ENCODE measurements at regions not wholly inside any gene's neighbourhood (a gene's known extent, or its start where the extent isn't known, plus 50 kb on each side); places are given as distances from the start of the nearest gene placed in this dataset.

DNA sequence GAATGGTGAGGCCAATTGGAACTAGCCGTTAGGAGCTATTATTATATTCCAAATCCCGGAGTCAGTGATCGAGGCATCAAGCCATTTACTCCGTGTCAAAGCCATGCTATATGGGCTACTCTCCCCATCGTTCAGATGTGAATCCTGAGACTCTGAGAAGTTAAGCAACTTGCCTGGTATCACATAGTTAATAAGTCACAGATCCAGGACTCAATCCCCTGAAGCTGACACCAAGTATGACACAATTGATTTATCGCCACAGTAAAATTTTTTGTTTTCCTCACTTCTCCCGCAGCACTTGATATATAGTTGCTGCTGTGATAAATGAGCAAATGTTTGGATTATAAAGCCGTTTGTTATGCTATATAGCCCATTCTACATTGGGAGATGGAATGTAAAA lies 50.8 kb upstream of the TSHZ2 start:
- no peak for FAIRE-seq

DNA sequence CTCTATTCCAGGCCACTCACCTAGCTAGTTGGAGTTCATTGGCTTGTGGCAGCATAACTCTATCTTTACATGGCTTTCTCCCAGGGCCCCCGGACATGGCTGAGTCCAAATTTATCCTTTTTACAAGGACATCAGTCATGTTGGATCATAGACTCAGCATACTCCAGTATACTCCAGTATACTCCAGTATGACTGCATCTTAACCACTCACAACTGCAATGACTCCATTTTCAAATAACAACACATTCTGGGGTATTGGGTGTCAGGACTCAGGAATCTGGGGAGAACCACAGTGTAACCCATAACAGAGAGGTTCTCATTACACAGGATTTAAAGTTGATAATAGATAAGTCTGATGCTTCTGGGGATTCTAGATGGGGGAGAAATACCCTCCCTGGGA lies 53.8 kb upstream of the TSHZ2 start:
- no peak for FAIRE-seq

DNA sequence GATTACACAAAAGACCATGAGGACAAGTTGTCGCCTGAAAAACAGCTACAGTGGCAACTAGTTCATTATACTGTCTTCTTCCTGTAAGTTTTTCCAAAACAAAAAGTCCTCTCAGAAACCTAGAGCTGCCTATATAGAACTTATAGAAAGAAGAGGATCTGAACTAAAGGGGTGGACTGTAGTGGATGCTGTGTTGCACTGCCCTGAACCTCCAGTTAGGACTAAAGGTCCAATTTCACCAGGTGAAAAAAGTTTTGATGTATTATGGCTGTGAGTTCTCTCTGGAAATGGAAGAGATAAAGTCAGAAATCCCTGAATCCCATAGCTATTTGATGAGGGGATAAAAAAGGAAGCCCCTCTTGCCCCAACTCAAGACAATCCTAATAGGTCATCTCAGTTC lies 56.6 kb upstream of the TSHZ2 start:
- no peak for FAIRE-seq

DNA sequence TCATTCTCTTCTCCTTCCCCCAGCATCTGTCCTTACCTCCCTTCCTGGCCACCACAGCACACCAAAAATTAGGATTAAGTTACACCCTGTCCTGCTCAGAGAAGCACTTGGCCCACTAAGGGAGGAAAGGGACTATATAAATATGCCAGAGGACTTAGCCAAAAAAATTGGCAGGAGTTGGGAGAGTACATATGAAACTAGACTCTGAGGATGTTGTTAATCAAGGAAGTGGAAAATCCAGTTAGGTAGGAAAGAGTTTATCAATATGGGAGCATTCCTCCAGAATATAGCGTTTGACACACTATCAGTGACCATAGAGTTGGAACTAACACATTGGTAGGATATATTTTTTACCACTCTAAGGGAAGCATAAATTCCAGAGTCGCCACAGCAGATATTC lies 57.3 kb upstream of the TSHZ2 start:
- FAIRE-seq: no peak

DNA sequence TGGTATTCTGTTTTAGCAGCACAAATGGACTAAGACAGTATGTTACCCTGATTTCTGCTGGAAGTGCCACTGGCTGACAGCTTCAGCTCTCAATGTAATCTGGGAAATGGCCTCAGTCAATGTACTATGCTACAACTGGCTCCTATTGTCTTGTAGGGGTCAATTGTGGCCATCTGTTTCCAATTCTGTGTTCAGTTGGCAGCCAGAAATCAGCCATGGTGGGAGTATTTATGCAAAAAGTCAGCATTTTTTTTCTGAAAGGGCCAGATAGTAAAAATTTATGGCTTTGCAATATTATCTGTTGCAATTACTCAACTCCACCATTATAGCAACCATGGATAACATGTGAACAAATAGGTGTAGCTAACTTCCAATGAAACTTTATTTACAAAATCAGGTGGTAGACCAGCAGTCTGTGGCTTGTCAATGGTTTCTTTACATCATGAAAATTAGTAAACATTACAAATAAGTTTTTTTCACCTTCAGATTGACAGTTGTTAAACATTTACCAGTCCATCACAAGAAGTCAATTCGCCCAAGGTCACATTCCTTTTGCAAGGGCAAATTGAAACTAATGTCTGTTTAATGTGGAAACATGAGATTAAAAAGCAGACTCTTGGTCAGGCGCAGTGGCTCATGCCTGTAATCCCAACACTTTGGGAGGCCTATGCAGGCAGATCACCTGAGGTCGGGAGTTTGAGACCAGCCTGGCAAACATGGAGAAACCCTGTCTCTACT lies 58.3 kb upstream of the TSHZ2 start:
- FAIRE-seq: no peak

DNA sequence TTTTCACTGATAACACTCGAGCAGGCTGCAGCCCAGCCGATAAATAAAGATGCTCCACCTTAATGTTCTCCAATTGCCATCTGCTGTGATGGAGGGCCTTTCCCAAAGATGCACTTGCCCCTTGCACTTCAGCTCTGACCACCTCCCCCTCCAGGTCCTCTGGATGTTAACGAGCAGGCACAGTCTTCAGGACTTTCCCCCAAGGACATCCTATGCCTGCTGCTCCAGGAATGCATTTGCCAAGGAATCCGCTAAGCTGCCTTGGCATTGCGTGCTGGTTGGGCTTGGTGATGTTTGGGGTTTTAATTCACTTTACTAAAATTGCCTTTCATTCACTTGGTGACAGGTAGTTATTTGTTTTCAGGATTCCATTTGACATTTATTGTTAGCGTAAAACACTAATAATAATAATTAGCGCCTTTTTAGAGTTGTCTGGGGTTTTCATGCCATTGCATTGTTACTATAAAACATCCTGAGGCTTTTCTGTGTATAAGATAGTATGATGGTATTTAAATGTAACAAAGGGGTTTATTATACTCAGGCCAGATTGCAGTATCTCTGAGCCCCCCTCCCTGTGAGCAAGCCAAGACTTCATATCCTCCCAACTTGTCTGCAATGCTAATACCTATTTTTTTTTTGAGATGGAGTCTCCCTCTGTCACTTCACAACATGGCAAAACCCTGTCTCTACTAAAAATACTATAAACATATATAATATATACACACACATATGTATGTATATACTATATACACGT lies 66.7 kb upstream of the TSHZ2 start:
- FAIRE-seq: no peak

DNA sequence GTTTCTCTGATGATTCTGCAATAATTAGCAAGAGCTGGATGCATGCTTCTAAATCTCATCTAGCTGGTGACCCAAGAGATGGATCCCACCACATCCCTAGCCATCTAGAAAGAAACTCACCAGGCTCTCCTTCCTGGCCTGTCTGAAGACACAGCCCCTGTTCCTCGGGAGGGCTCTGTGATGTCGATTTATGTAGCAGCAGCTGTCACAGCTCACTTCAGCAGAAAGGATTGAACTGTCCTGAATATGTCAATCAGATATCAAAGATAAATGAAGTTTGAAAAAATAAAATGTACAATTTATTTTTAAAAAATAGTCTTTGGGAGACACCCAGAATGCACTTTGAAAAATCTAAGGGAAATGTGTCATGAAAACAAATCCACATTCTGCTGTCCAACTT lies 67.3 kb upstream of the TSHZ2 start:
- FAIRE-seq: no peak

DNA sequence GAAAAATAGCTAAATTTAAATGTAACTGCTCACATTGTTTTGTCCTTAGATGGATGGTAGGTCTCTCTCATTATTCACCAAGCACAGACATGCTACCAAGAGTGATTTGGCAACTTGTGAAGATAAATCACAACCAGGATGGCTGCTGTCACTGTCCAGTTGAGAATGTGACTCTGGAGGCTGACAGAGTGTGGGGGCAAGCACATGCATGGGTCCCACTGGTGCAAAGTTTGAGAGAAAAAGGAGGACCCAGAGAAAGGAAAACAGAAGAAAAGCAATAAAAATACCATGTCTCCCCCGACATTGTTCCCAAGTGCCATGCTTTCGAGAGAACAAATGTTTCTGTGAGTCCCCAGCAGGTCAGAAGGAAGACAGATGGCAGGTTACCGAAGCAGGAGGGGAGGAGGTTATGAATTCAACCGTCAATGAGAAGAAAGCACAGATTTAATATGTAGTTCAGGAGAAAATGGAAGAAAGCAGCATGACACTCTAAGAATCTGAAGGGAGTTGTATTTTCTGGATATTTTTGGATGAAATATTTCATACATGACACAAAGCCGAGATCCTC lies 73.0 kb upstream of the TSHZ2 start:
- no peak for FAIRE-seq

DNA sequence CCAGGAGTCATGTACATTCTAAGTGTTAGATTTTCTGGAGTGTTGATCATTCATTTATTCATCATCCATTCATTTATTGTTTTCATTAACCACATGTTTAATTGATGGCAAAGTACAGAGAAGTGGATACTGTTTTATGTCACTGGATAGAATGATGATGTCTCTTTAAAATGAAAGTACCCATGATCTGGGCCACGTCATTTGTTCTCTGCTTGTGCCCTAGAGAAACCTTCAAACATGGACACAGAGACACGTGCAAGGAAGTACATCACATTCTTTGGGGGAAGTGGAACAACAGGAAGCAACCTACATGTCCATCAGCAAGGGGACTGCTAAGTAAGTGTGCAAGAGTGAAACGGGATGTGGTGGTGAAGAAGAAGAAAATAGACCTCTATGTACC lies 75.8 kb upstream of the TSHZ2 start:
- no peak for FAIRE-seq

DNA sequence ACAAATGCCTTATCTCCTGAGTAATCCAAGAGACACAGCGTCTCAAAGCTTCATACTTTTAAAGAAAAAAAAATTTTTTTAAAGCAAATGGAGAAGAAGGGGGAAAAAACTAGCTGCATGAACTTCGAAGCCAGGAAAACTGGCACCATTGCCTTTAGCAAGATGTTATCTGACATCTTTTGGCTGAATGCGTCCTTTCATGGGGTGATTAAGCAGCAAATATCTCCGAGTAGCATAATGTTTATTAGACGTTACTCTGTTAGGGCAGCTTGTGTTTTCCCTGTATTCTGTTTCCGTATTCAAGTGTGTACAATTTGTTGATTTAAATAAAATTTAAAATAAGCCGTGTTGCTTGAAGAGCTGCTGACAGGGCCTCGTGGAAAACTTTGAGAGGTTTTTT lies 76.5 kb upstream of the TSHZ2 start:
- no peak for FAIRE-seq

DNA sequence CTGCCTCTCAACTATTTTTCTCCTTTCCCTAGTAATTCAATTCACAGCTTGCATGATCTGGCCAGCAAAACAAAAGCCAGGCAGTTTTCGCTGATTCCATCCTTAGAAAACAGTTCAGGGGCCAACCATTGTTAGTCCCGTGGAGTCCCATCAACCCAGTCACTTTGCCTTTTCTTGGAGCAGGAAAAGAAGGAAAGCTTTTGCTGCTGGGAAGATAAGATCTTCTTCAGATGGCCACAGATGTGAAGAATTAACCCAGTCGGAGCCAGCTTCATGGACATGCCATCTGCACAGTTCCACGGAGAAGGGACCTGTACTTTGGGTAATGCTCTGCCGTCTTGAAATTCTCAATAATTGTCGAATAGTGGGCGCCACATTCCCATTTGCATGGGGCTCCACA lies 76.9 kb upstream of the TSHZ2 start:
- FAIRE-seq: no peak

DNA sequence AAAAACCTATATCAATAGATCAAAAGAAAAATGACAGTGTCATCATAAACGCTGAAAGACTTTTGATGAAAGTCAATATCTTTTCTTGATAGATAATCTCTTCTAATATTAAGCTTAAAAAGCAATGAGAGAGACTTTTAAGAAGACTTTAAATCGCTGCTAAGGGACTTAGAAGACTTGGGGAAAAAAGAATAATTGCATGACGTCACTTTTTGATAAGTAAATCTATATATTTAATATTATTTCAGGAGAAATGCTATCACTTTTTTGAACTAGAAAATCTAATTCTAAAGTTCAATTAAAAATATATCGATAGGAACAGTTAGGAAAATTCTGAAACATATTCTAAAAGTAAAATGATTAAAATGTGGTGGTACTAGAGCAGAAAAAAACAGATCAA lies 78.7 kb upstream of the TSHZ2 start:
- no peak for FAIRE-seq

DNA sequence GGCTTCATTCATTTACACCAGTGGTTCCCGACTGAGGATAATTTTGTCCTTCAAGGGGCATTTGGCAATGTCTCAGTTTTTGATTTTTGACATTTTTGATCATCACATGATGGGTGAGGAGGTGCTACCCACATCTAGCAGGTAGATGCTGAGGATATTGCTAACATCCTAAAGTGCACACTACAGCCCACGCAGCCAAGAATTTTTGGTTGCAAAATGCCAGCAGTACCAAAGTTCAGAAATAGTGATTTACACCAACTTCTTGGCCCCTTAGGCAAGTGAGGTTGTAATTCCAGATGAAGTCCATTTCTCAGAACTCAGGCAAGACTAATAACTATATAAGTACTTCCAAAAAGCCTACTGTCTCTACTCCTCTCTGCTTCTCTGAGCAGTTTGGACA lies 80.1 kb upstream of the TSHZ2 start:
- FAIRE-seq: no peak

DNA sequence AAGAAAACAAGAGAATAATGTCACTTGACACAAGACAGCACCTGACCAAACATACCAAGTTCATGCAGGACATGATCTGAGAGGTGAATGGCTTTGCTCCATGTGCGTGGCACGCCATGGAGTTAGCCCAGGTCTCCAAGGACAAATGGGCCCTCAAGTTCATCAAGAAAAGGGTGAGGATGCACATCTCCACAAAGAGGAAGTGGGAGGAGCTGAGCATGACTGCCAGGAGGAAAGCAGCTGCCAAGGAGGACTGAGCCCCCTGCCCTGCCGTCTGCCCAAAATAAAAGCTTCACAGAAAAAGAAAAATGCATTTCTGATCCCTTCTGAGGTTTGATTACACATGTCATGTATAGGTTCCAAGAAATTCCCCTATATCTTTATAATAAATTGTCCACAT lies 82.0 kb upstream of the TSHZ2 start:
- no peak for FAIRE-seq

DNA sequence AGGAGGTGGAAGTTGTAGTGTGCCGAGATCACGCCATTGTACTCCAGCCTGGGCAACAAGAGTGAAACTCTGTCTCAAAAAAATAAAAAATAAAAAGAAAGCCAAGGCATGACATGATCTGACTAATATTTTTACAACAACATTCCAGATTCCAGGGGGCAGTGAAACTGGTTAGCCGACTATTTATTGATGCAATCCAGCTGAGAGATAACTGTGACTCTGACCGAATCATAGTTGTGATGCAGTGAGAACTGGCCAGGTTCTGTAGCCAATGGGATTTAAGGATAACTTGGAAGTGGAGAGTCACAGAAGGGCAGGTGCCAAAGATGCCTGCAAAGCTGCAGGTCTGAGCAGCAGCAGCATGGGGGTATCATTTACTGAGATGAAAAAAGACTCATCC lies 82.9 kb upstream of the TSHZ2 start:
- FAIRE-seq: no peak

DNA sequence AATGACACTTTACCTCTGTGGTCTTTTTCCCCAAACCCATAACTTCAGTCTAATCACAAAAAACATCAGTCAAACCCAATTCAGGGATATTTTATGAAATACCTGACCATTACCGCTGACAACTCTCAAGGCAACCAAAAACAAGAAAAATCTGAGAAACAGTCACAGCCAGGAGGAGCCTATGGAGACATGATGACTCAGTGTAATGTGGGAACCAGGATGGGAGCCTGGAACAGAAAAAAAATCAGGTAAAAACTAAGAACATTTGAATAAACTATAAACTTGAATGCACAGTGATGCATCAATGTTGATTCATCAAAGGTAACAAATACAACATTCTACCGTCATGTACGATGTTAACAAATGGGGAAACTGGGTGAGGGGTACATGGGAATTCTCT lies 84.1 kb upstream of the TSHZ2 start:
- FAIRE-seq: no peak

DNA sequence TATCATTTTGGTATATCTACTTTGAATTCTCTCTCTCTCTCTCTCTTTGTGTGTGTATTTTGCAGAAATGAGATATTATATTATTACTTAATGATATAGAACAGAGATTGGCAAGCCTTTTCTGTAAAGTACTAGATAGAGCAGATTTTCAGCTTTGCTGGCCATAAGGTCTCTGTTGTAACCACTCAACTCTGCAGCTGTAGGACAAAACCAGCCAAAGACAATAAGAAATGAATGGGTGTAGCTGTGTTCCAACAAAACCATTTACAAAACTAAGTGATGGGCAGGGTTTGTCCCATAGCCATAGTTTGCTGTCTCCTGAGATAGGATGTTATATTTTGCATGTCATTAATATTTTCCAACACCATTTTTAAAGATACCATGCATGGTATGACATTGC lies 91.2 kb upstream of the TSHZ2 start:
- FAIRE-seq: no peak

DNA sequence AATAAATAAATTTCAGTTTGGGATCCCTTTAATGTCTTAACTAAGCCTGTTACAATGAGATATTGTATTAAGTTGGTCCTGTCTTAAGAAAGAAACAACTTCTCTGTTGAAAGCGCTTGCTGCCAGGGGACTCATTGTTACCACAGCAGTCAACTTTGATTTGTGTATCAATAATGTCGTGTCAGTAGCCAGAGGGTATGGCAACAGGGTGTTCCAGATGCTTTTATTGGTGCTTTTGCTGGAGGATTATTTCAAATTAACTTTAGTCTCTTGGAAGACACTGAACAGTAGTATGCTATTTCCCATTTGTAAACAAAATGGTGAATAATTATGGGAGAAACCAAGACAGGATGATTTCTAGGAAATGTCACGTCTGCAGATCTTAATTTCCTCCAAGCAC lies 91.9 kb upstream of the TSHZ2 start:
- no peak for FAIRE-seq

DNA sequence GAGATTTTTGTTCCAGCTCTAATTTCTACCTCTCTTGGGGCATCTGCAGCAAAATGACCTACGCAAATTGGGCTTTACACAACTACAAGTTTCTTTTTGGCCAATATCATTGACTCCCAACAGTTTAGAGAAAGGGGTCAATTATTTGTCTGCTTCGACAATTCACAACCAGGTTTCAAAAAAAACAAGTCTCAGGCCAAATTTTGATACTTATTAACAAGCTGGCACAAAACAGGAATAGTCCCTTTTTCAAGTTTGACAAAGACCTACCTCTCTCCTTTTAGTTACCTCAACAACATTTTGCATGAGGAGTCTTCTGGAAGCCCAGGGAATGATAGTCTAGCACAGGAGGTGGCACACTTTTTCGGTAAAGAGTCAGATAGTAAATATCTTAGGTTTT lies 97.9 kb upstream of the TSHZ2 start:
- no peak for FAIRE-seq

DNA sequence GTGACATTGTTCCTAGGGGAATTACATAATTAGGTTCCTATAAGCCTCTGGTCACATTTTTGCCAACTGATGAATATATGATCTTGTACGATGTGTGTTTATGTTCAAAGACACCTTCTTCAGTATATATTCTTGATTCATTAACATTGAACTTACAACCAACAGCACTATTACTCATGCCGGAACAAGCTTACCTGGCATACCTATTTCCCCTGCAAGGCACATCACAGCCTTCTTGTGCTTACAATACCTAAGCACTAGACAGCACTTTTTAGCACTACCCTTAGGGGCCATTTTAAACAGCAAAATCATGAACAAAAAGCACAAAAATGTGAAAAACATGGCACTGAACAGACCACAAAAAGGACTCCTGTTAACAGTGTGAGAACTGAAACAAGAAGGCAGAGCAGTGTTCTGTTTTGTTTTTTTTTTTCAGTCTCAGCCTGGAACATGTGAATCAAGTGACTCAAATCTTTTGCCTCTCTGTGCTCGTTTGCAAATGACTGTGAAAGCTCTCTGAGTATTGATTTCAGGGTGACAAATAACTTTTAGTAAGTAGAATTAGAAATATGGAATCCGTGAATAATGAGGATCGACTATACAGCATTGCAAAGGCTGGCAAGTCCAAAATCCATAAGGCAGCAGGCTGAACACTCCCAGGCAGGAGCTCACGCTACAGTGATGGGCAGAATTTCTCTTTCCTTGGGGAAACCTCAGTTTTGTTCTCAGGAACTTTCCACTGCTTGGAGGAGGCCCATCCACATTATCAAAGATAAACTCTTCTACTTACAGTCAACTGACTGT lies 102.3 kb upstream of the TSHZ2 start:
- FAIRE-seq: no peak

DNA sequence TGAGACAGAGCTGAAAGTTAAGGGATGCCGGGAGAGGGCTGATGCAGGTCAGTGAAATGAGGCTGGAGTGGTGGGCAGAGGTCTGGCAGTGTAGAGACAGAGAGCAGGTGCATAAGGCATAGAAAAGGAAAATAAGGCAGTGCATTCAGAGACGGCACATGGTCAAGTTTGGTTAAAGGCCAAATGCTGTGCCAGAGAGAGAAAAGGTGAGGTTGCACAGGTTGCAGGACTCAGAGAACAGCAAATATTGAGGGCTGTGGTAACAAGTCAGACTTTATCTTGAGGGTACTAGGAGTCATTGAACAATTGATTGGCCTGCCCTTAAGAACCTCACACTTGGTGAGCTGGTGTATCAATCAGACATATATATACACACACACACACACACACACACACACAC lies 102.9 kb upstream of the TSHZ2 start:
- no peak for FAIRE-seq

DNA sequence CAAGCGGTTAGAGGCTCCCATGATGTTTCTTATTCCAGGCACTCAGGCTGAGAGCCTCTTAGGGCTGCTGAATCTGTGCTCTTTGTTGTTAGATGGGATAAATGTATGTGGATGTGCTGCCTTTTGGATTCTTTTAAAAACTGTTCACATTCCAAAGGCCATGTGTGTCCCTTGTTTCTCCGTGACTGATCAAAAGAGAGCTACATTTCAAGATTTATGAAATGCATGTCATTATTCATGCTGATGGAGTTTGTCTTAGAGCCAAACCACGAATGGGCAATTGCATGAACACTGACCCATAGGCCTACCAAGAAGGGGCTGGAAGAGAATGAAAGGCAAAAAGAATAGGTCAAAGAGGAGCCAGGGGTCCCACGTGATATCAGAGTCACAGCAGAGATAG lies 104.9 kb upstream of the TSHZ2 start:
- FAIRE-seq: no peak

DNA sequence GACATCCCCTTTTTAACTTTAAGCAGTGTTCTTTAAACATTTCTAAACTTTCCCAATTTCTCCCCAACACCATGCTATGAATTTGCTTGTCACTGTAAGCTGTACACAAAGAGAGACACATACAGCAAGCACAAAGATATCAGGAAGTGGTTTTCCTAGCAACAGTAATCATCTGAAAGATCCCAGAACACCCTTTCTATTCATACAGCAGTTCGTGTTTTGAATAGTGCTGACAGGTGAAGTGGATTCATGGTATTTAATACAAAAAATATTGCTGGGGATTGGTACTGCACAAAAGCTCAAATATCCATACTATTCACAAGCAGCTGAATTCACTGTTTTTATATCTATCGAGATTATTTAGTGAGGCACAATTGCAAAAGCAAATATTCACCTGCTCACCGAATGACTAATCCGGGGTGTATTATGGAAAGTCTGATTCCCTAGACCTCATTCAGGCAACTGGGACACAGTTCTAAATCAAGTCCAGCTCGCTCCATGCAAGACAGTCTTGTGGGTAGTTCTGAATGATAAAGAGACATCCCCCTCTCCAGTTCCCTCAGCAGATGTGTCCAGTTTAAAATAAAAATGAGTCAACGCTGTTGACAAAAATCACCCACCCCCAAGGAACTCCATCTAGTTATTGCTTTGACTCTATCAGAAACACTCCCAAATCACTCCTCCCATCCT lies 107.1 kb upstream of the TSHZ2 start:
- FAIRE-seq: no peak

Measured in islet of Langerhans (tissue), 1 donor.